GM23338 (cell line): ENCODE measurements at regions not wholly inside any gene's neighbourhood (a gene's known extent, or its start where the extent isn't known, plus 50 kb on each side); places are given as distances from the start of the nearest gene placed in this dataset.

ENCODE experiments used
- ATAC-seq: fragments of 200-7000 bp; cut with Tn5 transposase; 3 replicates; pipeline ENCODE4 v1.9.1; 2020
- DNase-seq: peaks from one replicate; pipeline ENCODE4 v3.0.0-alpha.2; 2015; ENCODE audit warnings: low spot score
- H2AFZ ChIP-seq: fragments of 200-600 bp; sonication (generic); 2 replicates; pipeline ENCODE4 v1.8.0; 2016; ENCODE audit warnings: antibody characterized with exemption, mild to moderate bottlenecking, moderate library complexity
- H3F3A ChIP-seq: fragments of 200-600 bp; sonication (generic); replicated peaks from 2 replicates; pipeline ENCODE4 v1.8.0; 2017; ENCODE audit warnings: antibody characterized with exemption, mixed run types, low read depth
- H3K27ac ChIP-seq: fragments of 200-600 bp; sonication (generic); 2 replicates; pipeline ENCODE4 v1.6.1; 2016; ENCODE audit warnings: low read depth
- H3K27me3 ChIP-seq: fragments of 200-600 bp; sonication (generic); 2 replicates; pipeline ENCODE4 v1.8.0; 2016; ENCODE audit warnings: mild to moderate bottlenecking, mixed run types, moderate library complexity; ENCODE audit not compliant: insufficient read depth
- H3K36me3 ChIP-seq: fragments of 200-600 bp; sonication (generic); 2 replicates; pipeline ENCODE4 v1.8.0; 2016; ENCODE audit warnings: mild to moderate bottlenecking; ENCODE audit not compliant: insufficient read depth
- H3K4me1 ChIP-seq: fragments of 200-600 bp; sonication (generic); 2 replicates; pipeline ENCODE4 v1.8.0; 2016; ENCODE audit warnings: mild to moderate bottlenecking, moderate library complexity; ENCODE audit not compliant: insufficient read depth
- H3K4me2 ChIP-seq: fragments of 200-600 bp; sonication (generic); 2 replicates; pipeline ENCODE4 v1.7.1; 2017; ENCODE audit warnings: mixed run types
- H3K4me3 ChIP-seq: fragments of 200-600 bp; sonication (generic); 2 replicates; pipeline ENCODE4 v1.6.1; 2016; ENCODE audit warnings: mixed run types
- H3K79me2 ChIP-seq: fragments of 200-600 bp; sonication (generic); replicated peaks from 2 replicates; pipeline ENCODE4 v1.8.0; 2017; ENCODE audit warnings: mild to moderate bottlenecking; ENCODE audit not compliant: insufficient read depth
- H3K9me2 ChIP-seq: fragments of 200-600 bp; sonication (generic); 2 replicates; pipeline ENCODE4 v1.8.0; 2017; ENCODE audit not compliant: insufficient read depth
- H4K20me1 ChIP-seq: fragments of 200-600 bp; sonication (generic); replicated peaks from 2 replicates; pipeline ENCODE4 v1.8.0; 2017; ENCODE audit warnings: mild to moderate bottlenecking; ENCODE audit not compliant: insufficient read depth
- H3K27ac Mint-ChIP-seq: 2 replicates; pipeline ENCODE4 v1.8.0; 2020; ENCODE audit warnings: inconsistent platforms, mild to moderate bottlenecking, moderate library complexity, mixed read lengths
- H3K27me3 Mint-ChIP-seq: 3 replicates; pipeline ENCODE4 v1.8.0; 2022; ENCODE audit warnings: low read depth, mild to moderate bottlenecking, moderate library complexity, mixed read lengths, inconsistent platforms; ENCODE audit not compliant: insufficient read depth, poor library complexity
- H3K36me3 Mint-ChIP-seq: 3 replicates; pipeline ENCODE4 v1.8.0; 2021; ENCODE audit warnings: low read depth, mild to moderate bottlenecking, inconsistent platforms, moderate library complexity, mixed read lengths
- H3K4me1 Mint-ChIP-seq: 3 replicates; pipeline ENCODE4 v1.8.0; 2020; ENCODE audit warnings: mild to moderate bottlenecking, inconsistent platforms, mixed read lengths
- H3K4me3 Mint-ChIP-seq: 3 replicates; pipeline ENCODE4 v1.8.0; 2021; ENCODE audit warnings: moderate library complexity, mild to moderate bottlenecking, inconsistent platforms, mixed read lengths
- H3K9me3 Mint-ChIP-seq: 3 replicates; pipeline ENCODE4 v1.8.0; 2020; ENCODE audit warnings: moderate library complexity, mild to moderate bottlenecking, inconsistent platforms, mixed read lengths
- EZH2 ChIP-seq: fragments of 200-600 bp; sonication (generic); IDR thresholded peaks from one replicate; pipeline ENCODE4 v1.8.0; 2017; ENCODE audit warnings: antibody characterized with exemption, mild to moderate bottlenecking, low read depth; ENCODE audit not compliant: unreplicated experiment
- EZH2phosphoT487 ChIP-seq: fragments of 200-600 bp; sonication (generic); IDR thresholded peaks from one replicate; pipeline ENCODE4 v1.8.1; 2018; ENCODE audit warnings: antibody characterized with exemption; ENCODE audit not compliant: unreplicated experiment
- JUNB ChIP-seq: IDR thresholded peaks from one replicate; pipeline ENCODE4 v1.6.1; 2016; ENCODE audit warnings: antibody characterized with exemption; ENCODE audit not compliant: unreplicated experiment
- NANOG ChIP-seq: IDR thresholded peaks from 2 replicates; pipeline ENCODE4 v1.6.1; 2016; ENCODE audit warnings: antibody characterized with exemption, borderline replicate concordance
- STAT1 ChIP-seq: IDR thresholded peaks from one replicate; pipeline ENCODE4 v1.6.1; 2016; ENCODE audit warnings: antibody characterized with exemption; ENCODE audit not compliant: unreplicated experiment
- ZNF331 ChIP-seq: fragments of 250-450 bp; sonication (Bioruptor Pico); IDR thresholded peaks from 2 replicates; pipeline ENCODE4 v1.5.0; 2020; ENCODE audit warnings: low read depth, mild to moderate bottlenecking, moderate library complexity
- TF ChIP-seq, protein P1 (sequence below): IDR thresholded peaks from one replicate; pipeline ENCODE4 v1.6.1; 2018; ENCODE audit warnings: antibody characterized with exemption; ENCODE audit not compliant: unreplicated experiment
- TF ChIP-seq, protein P2 (sequence below): IDR thresholded peaks from 2 replicates; pipeline ENCODE4 v1.6.1; 2016; ENCODE audit warnings: antibody characterized with exemption
- TF ChIP-seq, protein P3 (sequence below): fragments of 250-450 bp; sonication (Bioruptor Pico); IDR thresholded peaks from 2 replicates; pipeline ENCODE4 v1.5.0; 2020; ENCODE audit warnings: mild to moderate bottlenecking, moderate library complexity

DNA sequence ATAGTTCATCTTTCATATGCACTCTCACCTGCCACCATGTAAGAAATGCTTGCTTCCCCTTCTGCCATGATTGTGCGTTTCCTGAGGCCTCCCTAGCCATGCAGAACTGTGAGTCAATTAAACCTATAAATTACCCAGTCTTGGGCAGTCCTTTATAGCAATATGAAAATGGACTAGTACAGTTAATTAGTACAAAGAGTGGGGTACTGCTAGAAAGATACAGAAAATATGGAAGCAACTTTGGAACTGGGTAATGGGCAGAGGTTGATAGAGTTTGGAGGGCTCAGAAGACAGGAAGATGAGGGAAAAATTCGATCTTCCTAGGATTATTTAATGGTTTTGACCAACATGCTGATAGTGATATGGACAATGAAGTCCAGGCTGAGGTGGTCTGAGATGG lies 246.9 kb downstream of the CGGBP1 start (continued):
- TF ChIP-seq, protein P1, sequence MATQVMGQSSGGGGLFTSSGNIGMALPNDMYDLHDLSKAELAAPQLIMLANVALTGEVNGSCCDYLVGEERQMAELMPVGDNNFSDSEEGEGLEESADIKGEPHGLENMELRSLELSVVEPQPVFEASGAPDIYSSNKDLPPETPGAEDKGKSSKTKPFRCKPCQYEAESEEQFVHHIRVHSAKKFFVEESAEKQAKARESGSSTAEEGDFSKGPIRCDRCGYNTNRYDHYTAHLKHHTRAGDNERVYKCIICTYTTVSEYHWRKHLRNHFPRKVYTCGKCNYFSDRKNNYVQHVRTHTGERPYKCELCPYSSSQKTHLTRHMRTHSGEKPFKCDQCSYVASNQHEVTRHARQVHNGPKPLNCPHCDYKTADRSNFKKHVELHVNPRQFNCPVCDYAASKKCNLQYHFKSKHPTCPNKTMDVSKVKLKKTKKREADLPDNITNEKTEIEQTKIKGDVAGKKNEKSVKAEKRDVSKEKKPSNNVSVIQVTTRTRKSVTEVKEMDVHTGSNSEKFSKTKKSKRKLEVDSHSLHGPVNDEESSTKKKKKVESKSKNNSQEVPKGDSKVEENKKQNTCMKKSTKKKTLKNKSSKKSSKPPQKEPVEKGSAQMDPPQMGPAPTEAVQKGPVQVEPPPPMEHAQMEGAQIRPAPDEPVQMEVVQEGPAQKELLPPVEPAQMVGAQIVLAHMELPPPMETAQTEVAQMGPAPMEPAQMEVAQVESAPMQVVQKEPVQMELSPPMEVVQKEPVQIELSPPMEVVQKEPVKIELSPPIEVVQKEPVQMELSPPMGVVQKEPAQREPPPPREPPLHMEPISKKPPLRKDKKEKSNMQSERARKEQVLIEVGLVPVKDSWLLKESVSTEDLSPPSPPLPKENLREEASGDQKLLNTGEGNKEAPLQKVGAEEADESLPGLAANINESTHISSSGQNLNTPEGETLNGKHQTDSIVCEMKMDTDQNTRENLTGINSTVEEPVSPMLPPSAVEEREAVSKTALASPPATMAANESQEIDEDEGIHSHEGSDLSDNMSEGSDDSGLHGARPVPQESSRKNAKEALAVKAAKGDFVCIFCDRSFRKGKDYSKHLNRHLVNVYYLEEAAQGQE: no peak

DNA sequence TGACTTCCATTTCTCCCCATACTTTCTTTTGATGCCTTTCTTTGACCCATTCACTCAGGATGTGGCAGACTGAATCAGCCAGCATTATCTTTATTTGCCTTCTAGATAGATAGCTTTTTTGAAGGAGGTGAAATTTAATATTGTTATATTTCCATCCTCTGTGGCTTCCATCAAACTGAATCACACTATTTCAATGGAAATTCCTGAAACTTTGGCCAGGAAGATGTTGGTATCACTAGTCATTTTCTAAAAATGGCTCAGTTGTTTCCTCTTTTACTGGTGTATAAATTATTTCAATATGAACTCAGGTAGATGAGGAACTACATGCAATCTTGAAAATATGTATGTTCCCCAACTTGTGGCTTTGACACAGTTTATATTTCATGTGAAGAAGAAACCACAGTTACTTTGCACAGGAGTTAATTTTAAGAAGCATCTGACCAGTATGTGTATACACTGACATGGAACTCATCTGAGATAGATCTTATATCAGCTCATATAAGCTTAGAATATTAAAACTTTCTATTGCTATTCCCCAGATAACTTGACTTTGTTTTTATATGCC lies 248.3 kb downstream of the CGGBP1 start:
- Histone ChIP-seq H2AFZ (no peak overlapping the region), H3K9me2 (no peaks in the 10 kb centered on the region), H3F3A (no peaks in the 10 kb centered on the region), H3K4me1 (no peaks in the 10 kb centered on the region), H3K4me3 (no peak overlapping the region), H3K79me2 (no peaks in the 10 kb centered on the region), H3K4me2 (no peak overlapping the region), H3K36me3 (no peaks in the 10 kb centered on the region), H4K20me1 (no peaks in the 10 kb centered on the region), H3K27ac (no peak overlapping the region), H3K27me3 (no peaks in the 10 kb centered on the region)
- Mint-ChIP-seq H3K36me3 (peaks cover 13% of the 10 kb centered on the region; the same call in 1 of the 3 replicates), H3K27ac (no peak overlapping the region), H3K4me1 (no peaks in the 10 kb centered on the region), H3K27me3 (no peaks in the 10 kb centered on the region), H3K9me3 (peaks cover 17% of the 10 kb centered on the region), H3K4me3 (no peak overlapping the region)
- ATAC-seq: no peak
- DNase-seq: no peak
- TF ChIP-seq, protein P2, sequence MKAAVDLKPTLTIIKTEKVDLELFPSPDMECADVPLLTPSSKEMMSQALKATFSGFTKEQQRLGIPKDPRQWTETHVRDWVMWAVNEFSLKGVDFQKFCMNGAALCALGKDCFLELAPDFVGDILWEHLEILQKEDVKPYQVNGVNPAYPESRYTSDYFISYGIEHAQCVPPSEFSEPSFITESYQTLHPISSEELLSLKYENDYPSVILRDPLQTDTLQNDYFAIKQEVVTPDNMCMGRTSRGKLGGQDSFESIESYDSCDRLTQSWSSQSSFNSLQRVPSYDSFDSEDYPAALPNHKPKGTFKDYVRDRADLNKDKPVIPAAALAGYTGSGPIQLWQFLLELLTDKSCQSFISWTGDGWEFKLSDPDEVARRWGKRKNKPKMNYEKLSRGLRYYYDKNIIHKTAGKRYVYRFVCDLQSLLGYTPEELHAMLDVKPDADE: no peak
- TF ChIP-seq JUNB: no peak
- TF ChIP-seq NANOG: no peak
- no peak for TF ChIP-seq ZNF331
- TF ChIP-seq EZH2: no peak
- no peak for TF ChIP-seq EZH2phosphoT487
- TF ChIP-seq, protein P3, sequence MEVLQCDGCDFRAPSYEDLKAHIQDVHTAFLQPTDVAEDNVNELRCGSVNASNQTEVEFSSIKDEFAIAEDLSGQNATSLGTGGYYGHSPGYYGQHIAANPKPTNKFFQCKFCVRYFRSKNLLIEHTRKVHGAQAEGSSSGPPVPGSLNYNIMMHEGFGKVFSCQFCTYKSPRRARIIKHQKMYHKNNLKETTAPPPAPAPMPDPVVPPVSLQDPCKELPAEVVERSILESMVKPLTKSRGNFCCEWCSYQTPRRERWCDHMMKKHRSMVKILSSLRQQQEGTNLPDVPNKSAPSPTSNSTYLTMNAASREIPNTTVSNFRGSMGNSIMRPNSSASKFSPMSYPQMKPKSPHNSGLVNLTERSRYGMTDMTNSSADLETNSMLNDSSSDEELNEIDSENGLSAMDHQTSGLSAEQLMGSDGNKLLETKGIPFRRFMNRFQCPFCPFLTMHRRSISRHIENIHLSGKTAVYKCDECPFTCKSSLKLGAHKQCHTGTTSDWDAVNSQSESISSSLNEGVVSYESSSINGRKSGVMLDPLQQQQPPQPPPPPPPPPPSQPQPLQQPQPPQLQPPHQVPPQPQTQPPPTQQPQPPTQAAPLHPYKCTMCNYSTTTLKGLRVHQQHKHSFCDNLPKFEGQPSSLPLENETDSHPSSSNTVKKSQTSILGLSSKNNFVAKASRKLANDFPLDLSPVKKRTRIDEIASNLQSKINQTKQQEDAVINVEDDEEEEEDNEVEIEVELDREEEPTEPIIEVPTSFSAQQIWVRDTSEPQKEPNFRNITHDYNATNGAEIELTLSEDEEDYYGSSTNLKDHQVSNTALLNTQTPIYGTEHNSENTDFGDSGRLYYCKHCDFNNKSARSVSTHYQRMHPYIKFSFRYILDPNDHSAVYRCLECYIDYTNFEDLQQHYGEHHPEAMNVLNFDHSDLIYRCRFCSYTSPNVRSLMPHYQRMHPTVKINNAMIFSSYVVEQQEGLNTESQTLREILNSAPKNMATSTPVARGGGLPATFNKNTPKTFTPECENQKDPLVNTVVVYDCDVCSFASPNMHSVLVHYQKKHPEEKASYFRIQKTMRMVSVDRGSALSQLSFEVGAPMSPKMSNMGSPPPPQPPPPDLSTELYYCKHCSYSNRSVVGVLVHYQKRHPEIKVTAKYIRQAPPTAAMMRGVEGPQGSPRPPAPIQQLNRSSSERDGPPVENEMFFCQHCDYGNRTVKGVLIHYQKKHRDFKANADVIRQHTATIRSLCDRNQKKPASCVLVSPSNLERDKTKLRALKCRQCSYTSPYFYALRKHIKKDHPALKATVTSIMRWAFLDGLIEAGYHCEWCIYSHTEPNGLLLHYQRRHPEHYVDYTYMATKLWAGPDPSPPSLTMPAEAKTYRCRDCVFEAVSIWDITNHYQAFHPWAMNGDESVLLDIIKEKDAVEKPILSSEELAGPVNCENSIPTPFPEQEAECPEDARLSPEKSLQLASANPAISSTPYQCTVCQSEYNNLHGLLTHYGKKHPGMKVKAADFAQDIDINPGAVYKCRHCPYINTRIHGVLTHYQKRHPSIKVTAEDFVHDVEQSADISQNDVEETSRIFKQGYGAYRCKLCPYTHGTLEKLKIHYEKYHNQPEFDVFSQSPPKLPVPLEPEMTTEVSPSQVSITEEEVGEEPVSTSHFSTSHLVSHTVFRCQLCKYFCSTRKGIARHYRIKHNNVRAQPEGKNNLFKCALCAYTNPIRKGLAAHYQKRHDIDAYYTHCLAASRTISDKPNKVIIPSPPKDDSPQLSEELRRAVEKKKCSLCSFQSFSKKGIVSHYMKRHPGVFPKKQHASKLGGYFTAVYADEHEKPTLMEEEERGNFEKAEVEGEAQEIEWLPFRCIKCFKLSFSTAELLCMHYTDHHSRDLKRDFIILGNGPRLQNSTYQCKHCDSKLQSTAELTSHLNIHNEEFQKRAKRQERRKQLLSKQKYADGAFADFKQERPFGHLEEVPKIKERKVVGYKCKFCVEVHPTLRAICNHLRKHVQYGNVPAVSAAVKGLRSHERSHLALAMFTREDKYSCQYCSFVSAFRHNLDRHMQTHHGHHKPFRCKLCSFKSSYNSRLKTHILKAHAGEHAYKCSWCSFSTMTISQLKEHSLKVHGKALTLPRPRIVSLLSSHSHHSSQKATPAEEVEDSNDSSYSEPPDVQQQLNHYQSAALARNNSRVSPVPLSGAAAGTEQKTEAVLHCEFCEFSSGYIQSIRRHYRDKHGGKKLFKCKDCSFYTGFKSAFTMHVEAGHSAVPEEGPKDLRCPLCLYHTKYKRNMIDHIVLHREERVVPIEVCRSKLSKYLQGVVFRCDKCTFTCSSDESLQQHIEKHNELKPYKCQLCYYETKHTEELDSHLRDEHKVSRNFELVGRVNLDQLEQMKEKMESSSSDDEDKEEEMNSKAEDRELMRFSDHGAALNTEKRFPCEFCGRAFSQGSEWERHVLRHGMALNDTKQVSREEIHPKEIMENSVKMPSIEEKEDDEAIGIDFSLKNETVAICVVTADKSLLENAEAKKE: no peak
- TF ChIP-seq, protein P1: no peak
- TF ChIP-seq STAT1: no peak
